WERI-Rb-1 (cell line): ENCODE measurements at regions not wholly inside any gene's neighbourhood (a gene's known extent, or its start where the extent isn't known, plus 50 kb on each side); places are given as distances from the start of the nearest gene placed in this dataset.

Experiments used
- DNase-seq: peaks from one replicate; pipeline ENCODE4 v3.0.0-alpha.2; 2020
- H3K27ac ChIP-seq: fragments of 250-450 bp; sonication (Bioruptor Pico); 2 replicates; pipeline ENCODE4 v1.5.1; 2020; ENCODE audit warnings: mild to moderate bottlenecking, moderate library complexity
- H3K27me3 ChIP-seq: fragments of 250-450 bp; sonication (Bioruptor Pico); 2 replicates; pipeline ENCODE4 v1.5.1; 2021; ENCODE audit warnings: mild to moderate bottlenecking, low read depth, moderate library complexity; ENCODE audit not compliant: insufficient read depth, severe bottlenecking
- H3K36me3 ChIP-seq: fragments of 250-450 bp; sonication (Bioruptor Pico); 2 replicates; pipeline ENCODE4 v1.5.1; 2020; ENCODE audit warnings: mild to moderate bottlenecking, moderate library complexity
- H3K4me3 ChIP-seq: 2 replicates; pipeline ENCODE4 v1.5.1; 2011; ENCODE audit warnings: low read depth, mild to moderate bottlenecking, control low read depth, low read length
- H3K9me3 ChIP-seq: fragments of 250-450 bp; sonication (Bioruptor Pico); 2 replicates; pipeline ENCODE4 v1.5.1; 2021; ENCODE audit warnings: mild to moderate bottlenecking, moderate library complexity; ENCODE audit not compliant: severe bottlenecking
- CTCF ChIP-seq: IDR thresholded peaks from 2 replicates; pipeline ENCODE4 v1.5.1; 2011; ENCODE audit warnings: low read depth, mild to moderate bottlenecking, control low read depth, inconsistent platforms, low read length

DNA sequence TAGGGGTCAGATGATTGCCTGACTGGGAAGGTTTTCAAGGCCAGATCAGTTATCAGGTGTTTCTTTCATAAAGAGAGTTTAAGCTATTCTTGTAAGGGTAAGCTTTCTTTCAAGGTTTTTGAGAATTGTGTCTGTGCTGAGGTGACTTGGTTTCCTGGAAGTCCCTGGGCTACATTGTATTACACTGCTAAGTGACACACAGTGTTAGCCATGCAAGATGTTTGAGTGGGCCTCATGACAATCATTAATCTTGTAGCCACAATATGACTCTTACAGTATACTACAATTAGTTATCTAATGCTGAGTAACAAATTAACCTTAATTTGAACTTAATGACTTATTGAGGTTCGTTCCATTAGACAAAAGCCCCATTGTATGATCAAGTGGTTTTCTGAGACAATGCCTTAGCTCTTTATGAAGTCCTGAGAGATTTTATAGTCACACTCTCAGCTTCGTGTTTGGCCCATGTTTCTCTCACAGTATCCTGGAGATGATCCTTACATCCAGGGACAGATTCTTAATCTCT lies 186.7 kb downstream of the RPS12 start:
- H3K9me3 ChIP-seq = peaks cover 3% of the 10 kb centered on the region
- H3K4me3 ChIP-seq = no peak overlapping the region
- no peak overlapping the region for H3K27ac ChIP-seq
- H3K36me3 ChIP-seq = no peaks in the 10 kb centered on the region
- no peak for TF ChIP-seq CTCF
- DNase-seq = no peak
- no peaks in the 10 kb centered on the region for H3K27me3 ChIP-seq

- no peak for DNase-seq
- no peaks in the 10 kb centered on the region for H3K27me3 ChIP-seq
- no peaks in the 10 kb centered on the region for H3K36me3 ChIP-seq
- no peak overlapping the region for H3K27ac ChIP-seq
- TF ChIP-seq CTCF = no peak
- no peaks in the 10 kb centered on the region for H3K9me3 ChIP-seq
- no peak overlapping the region for H3K4me3 ChIP-seq
Observed at GRCh38 chr6:133004304-133004884, 190.0 kb downstream of the RPS12 start.

DNA sequence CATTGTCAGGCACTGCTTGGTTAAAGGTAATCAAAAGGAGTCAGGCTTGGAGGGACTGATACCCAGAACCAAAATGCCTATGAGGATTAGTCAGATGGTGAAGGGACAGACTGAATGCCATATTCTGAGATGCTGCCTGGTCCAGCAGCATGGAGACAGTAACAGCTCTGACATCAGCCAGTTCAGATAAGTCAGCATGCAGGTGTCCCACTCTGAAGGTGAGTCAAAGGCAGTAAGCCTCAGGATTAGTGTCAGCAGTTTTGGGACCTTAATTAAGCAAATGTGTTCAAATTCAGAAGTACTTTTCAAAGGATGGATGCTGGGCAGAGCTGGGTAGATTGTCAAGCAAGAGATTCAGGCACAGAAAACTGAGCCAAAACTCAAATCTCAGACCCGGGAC lies 198.4 kb downstream of the RPS12 start:
- H3K9me3 ChIP-seq = no peaks in the 10 kb centered on the region
- DNase-seq = no peak
- no peaks in the 10 kb centered on the region for H3K36me3 ChIP-seq
- H3K4me3 ChIP-seq = no peak overlapping the region
- H3K27me3 ChIP-seq = peaks cover 10% of the 10 kb centered on the region
- no peak for TF ChIP-seq CTCF
- H3K27ac ChIP-seq = no peak overlapping the region

GRCh38 chr6:133016631-133017030 lies 202.3 kb downstream of the RPS12 start:
- peaks cover 10% of the 10 kb centered on the region for H3K27me3 ChIP-seq
- H3K36me3 ChIP-seq = no peaks in the 10 kb centered on the region
- no peak for TF ChIP-seq CTCF
- no peaks in the 10 kb centered on the region for H3K9me3 ChIP-seq
- H3K4me3 ChIP-seq = no peak overlapping the region
- no peak overlapping the region for H3K27ac ChIP-seq
- DNase-seq = no peak

DNA sequence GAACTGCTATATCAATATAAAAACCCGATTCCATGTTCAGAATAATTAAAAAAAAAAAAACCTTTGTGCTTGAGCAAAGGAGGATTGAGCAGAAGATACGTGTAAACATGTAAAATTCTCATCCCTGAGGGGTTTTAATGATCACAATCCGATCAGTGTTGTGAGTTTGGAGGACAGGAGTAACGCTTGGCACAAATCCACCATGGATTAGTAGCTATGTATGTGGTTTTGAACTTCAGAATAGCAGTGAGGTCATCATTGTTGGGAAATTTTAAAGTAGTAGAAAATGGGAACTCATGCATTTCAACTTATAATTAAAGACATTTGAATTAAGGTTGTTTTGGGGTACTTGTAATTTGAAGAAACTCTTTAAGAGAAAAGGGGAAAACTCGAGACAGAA lies 203.2 kb downstream of the RPS12 start:
- H3K36me3 ChIP-seq = no peaks in the 10 kb centered on the region
- H3K27me3 ChIP-seq = peaks cover 10% of the 10 kb centered on the region
- no peak for TF ChIP-seq CTCF
- no peak overlapping the region for H3K27ac ChIP-seq
- H3K4me3 ChIP-seq = no peak overlapping the region
- DNase-seq = no peak
- H3K9me3 ChIP-seq = no peaks in the 10 kb centered on the region

- DNase-seq = no peak
- Histone ChIP-seq H3K36me3 (no peaks in the 10 kb centered on the region), H3K27ac (no peak overlapping the region), H3K4me3 (no peak overlapping the region), H3K9me3 (no peaks in the 10 kb centered on the region), H3K27me3 (peaks cover 2% of the 10 kb centered on the region)
- TF ChIP-seq CTCF = no peak
Observed at GRCh38 chr6:133026705-133027104, 212.3 kb downstream of the RPS12 start.
